Activated T-helper 1 cell treated with anti-CD3 and anti-CD28 coated beads, Interleukin-12 subunit alpha, Interleukin-12 subunit beta, Interleukin-2, Interleukin-4 antibody, amounts not matched to agents 30 ng/mL and 10 ng/mL and 1 ng/mL, durations not matched to agents 14 hours and 24 hours and 36 hours (primary cell): ENCODE measurements at regions not wholly inside any gene's neighbourhood (a gene's known extent, or its start where the extent isn't known, plus 50 kb on each side); places are given as distances from the start of the nearest gene placed in this dataset.

Source experiments
- DNase-seq: peaks from one replicate; pipeline ENCODE4 v3.0.0; 2021; ENCODE audit warnings: low spot score
- H3K27ac Mint-ChIP-seq: one replicate; pipeline ENCODE4 v1.8.0; 2021; ENCODE audit warnings: mild to moderate bottlenecking, mixed read lengths
- H3K27me3 Mint-ChIP-seq: one replicate; pipeline ENCODE4 v1.8.0; 2022; ENCODE audit warnings: mild to moderate bottlenecking, moderate library complexity, mixed read lengths; ENCODE audit not compliant: insufficient read depth
- H3K36me3 Mint-ChIP-seq: one replicate; pipeline ENCODE4 v1.8.0; 2021; ENCODE audit warnings: low read depth, mixed read lengths
- H3K4me1 Mint-ChIP-seq: one replicate; pipeline ENCODE4 v1.8.0; 2021; ENCODE audit warnings: low read depth, mixed read lengths
- H3K4me3 Mint-ChIP-seq: one replicate; pipeline ENCODE4 v1.8.0; 2021; ENCODE audit warnings: mild to moderate bottlenecking, moderate library complexity, mixed read lengths
- H3K9me3 Mint-ChIP-seq: one replicate; pipeline ENCODE4 v1.8.0; 2021; ENCODE audit warnings: mixed read lengths
- intact Hi-C: fragments of 100-400 bp; cut with micrococcal nuclease; formaldehyde crosslinking; loops from one replicate; pipeline ENCODE4 v1.15.1; 2024

DNA sequence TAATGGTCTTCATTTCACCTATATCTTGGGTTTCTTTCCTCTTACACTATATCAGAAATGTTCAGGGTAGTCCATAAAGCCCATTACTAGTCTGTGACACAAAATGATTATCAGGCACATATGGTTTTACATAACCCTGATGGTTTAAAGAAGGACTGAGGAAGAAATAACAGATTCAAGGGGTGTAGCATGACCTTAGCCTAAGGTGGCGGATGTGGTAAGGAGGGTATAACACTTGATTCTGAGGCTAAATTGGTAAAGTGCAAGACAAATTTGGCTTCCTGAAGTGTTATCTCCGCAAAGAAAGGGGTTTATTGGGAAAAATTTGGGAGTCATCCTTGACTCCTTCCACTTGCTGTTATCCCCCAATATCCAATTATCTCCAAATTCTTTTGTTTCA, 388.2 kb upstream of the RPS23 start:
- Mint-ChIP-seq H3K36me3 (no peaks in the 10 kb centered on the region), H3K4me3 (no peak overlapping the region), H3K27me3 (peaks cover 2% of the 10 kb centered on the region), H3K9me3 (peaks cover 4% of the 10 kb centered on the region), H3K4me1 (peaks cover 26% of the 10 kb centered on the region), H3K27ac (no peak overlapping the region)
- intact Hi-C loops, result no loop called here
- no peak for DNase-seq

DNA sequence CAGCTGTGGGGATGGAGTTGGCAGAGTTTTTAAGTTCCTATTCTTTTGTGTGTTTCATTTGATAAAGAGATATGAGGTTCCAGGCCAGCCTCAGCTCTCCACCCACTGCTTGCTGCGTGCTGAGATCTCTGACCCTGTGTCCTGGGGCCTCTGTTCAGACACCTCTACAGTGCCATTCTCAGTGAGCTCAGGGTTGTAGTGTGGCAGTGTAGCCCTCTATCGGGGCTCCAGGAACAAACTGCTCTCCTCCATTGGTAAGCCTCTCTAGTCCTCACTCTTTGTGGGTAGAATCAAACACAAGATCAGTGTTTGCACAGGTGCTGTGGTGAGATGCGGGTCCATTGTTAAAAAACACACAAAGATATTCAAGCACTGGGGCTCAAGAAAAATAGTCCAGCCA, 386.6 kb upstream of the RPS23 start:
- Mint-ChIP-seq H3K9me3 (no peaks in the 10 kb centered on the region), H3K27me3 (peaks cover 2% of the 10 kb centered on the region), H3K27ac (no peak overlapping the region), H3K4me1 (peaks cover 10% of the 10 kb centered on the region), H3K36me3 (no peaks in the 10 kb centered on the region), H3K4me3 (no peak overlapping the region)
- intact Hi-C loops, result no loop called here
- no peak for DNase-seq

DNA sequence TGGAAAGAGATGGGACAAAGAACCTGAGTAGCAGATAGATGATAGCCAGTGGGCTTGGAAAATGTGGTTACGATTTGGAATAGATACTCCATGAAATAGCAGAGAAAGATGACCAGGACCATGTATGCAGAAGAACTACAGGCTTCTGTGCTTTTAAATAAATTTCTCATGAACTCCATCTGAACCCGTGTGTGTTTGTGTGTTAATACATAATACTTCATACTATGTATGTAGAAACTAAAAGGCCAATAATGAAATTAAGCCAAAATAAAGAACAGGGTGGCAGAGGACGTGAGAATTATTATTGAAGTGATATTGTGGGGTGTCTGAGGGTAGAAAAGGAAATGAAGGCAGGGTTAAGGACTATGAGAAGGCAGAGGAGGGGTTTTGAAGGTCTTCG, 385.1 kb upstream of the RPS23 start:
- intact Hi-C loops, result no loop called here
- H3K27ac Mint-ChIP-seq, result no peak overlapping the region
- H3K36me3 Mint-ChIP-seq, result no peaks in the 10 kb centered on the region
- H3K4me3 Mint-ChIP-seq, result no peak overlapping the region
- no peak for DNase-seq
- H3K4me1 Mint-ChIP-seq, result peaks cover 6% of the 10 kb centered on the region
- H3K27me3 Mint-ChIP-seq, result peaks cover 2% of the 10 kb centered on the region
- H3K9me3 Mint-ChIP-seq, result no peaks in the 10 kb centered on the region

DNA sequence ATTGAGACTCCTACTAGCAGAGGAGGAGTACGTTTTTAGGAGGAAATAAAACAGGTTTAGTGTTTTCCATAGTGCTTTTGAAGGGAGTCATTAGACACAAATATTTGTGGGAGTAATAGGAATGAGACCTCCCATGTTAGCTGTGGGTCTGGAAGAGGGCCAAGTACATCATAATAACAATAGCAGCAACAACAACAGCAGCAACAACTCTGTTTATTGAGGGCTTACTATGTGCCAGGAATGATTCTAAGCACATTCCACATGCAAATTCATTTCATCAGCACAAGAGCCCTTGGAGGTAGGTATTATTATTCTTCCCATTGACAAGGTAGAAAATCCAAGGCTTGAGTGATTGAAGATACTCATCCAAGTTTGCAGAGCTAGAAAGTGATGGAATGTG, 384.2 kb upstream of the RPS23 start:
- no peaks in the 10 kb centered on the region for H3K36me3 Mint-ChIP-seq
- intact Hi-C loops, result no loop called here
- H3K9me3 Mint-ChIP-seq, result no peaks in the 10 kb centered on the region
- H3K4me3 Mint-ChIP-seq, result no peak overlapping the region
- no peak overlapping the region for H3K27ac Mint-ChIP-seq
- peaks cover 2% of the 10 kb centered on the region for H3K27me3 Mint-ChIP-seq
- peaks cover 6% of the 10 kb centered on the region for H3K4me1 Mint-ChIP-seq
- DNase-seq, result no peak

DNA sequence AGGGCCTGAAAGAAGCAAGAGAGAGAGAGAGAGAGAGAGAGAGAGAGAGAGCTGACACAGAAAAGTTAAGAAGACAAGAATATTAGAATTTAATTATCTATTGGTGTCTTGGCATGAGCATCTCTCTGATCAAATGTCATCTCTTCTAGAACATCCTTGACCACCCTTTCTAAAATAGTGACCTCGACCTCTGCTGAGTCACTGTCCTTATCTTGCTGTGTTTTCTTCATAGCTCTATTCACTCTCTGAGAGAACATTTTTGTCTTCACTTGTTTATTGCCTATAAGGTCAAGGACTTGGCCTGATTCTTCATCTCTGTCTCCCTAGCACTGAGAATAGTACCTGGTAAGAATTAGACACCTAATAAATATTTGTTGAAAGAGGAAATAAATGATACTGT, 383.8 kb upstream of the RPS23 start:
- H3K9me3 Mint-ChIP-seq, result no peaks in the 10 kb centered on the region
- H3K4me3 Mint-ChIP-seq, result no peak overlapping the region
- no peak for DNase-seq
- intact Hi-C loops, result no loop called here
- no peaks in the 10 kb centered on the region for H3K36me3 Mint-ChIP-seq
- H3K4me1 Mint-ChIP-seq, result peaks cover 6% of the 10 kb centered on the region
- peaks cover 2% of the 10 kb centered on the region for H3K27me3 Mint-ChIP-seq
- H3K27ac Mint-ChIP-seq, result no peak overlapping the region

DNA sequence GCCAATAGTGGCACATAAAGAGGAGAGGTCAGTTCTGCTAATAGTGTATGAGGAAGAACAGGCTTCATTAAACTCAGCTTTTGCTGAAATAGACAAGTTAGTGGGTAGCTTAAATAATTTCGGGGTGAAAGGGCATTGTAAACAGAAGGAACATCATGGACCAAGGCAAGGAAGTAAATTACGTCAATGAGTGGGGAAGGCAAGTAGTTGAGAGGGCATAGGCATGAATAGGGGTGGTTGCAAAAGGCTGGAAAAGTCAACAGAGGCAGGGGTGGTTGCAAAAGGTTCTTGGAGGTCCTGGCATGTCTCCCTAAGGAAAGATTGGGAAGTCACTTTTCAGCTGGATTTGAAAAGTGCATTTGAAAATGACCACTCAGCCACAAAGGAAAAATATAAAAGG, 383.3 kb upstream of the RPS23 start:
- Mint-ChIP-seq H3K9me3 (no peaks in the 10 kb centered on the region), H3K36me3 (no peaks in the 10 kb centered on the region), H3K27me3 (peaks cover 5% of the 10 kb centered on the region), H3K4me3 (no peak overlapping the region), H3K27ac (no peak overlapping the region), H3K4me1 (peaks cover 6% of the 10 kb centered on the region)
- no peak for DNase-seq
- intact Hi-C loops, result no loop called here

DNA sequence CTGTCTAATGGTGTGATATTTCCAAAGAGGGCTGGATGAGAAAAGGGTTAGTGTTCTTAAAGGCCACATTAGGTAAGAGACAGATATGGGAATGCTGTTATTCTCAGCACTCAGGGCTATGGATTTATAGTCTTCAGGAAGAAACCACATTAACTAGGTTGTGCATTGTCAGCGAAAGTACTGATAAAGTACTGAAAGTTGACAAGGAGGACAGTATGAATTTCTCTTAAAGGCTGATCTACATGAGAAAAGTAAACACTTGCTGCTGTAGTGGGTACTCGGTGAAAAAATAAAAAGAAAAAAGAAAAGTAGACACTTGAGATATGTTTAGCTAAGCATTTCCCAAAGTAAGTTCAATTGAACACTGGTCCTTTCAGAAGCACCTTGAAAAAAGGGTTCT, 381.0 kb upstream of the RPS23 start:
- Mint-ChIP-seq H3K27me3 (peaks cover 3% of the 10 kb centered on the region), H3K9me3 (no peaks in the 10 kb centered on the region), H3K27ac (no peak overlapping the region), H3K36me3 (no peaks in the 10 kb centered on the region), H3K4me1 (no peaks in the 10 kb centered on the region), H3K4me3 (no peak overlapping the region)
- no peak for DNase-seq
- intact Hi-C loops, result no loop called here

DNA sequence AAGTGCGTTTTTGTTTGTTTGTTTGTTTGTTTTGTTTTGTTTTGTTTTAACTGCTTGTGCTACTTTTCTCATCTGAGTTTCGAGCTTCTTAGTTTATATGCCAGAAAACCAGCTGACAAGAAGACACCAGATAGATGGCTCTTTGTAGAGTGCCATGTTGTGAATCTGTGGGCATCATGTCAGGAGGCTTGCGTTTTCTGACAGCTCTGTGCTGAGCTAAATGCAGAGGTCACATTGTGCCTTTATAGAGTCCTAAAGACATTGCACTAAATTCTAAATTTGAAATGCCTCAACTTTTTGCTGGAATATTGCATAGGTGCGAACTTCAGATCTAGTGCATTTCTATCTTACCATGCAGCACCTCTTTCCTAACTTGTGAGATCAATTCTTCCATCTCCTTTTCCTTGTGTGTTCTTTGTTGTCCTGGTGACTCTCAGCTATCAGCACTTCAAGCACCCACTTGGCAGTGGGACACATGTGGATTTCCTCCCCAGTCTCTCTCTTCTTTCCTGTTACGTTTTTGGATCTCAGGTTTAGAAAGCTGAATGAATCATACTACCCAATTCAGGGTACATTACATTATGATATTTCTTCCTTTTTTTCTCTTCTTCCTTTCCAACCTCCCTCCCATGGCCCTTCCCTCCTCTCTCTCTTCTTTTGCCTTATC, 379.0 kb upstream of the RPS23 start:
- no peak for DNase-seq
- H3K27me3 Mint-ChIP-seq, result peaks cover 3% of the 10 kb centered on the region
- no peaks in the 10 kb centered on the region for H3K4me1 Mint-ChIP-seq
- intact Hi-C loops, result no loop called here
- H3K27ac Mint-ChIP-seq, result no peak overlapping the region
- H3K4me3 Mint-ChIP-seq, result no peak overlapping the region
- no peaks in the 10 kb centered on the region for H3K9me3 Mint-ChIP-seq
- H3K36me3 Mint-ChIP-seq, result no peaks in the 10 kb centered on the region

DNA sequence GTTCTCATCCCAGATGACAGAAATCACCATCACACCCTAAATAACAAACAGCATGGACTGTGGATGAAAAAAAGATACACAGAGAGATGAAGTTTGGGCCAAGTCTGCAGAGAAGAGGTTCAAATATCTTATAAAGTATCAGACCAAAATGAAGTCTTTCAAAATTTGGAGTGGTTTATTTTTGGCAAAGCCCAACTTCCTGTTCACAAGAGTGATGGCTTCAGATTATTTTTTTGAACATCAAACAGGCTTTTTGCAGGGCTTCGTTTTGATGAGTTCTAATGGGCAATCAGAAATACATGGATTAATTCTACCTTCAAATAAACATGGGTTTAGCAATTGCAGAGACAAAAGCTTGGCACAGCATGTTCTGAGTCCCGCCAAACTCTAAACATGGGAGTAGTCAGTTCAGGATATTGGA, 378.2 kb upstream of the RPS23 start:
- Mint-ChIP-seq H3K9me3 (no peaks in the 10 kb centered on the region), H3K27me3 (peaks cover 3% of the 10 kb centered on the region), H3K4me1 (no peaks in the 10 kb centered on the region), H3K4me3 (no peak overlapping the region), H3K36me3 (no peaks in the 10 kb centered on the region), H3K27ac (no peak overlapping the region)
- intact Hi-C loops, result no loop called here
- DNase-seq, result no peak

DNA sequence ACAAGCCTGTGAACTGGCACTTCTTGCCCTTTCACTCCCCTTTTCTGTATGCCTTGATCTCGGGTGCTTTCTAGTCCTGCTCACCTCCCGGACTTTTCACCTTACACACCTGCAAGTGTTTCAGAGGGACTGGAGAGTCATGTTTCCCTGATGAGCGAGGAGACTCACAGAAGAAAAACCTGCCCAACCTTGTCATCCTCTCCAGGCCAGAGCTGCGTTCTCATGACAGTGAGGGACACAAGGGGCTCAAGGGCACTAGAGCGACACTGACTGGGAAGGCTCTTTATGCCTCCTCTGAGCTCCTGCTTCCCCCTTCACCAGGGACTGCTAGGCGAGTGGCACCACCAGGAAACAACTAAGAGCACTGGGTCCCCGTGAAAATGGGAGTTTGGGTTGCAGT, 376.9 kb upstream of the RPS23 start:
- Mint-ChIP-seq H3K36me3 (no peaks in the 10 kb centered on the region), H3K27ac (no peak overlapping the region), H3K27me3 (peaks cover 6% of the 10 kb centered on the region), H3K9me3 (no peaks in the 10 kb centered on the region), H3K4me1 (no peaks in the 10 kb centered on the region), H3K4me3 (no peak overlapping the region)
- intact Hi-C loops, result no loop called here
- DNase-seq, result no peak

DNA sequence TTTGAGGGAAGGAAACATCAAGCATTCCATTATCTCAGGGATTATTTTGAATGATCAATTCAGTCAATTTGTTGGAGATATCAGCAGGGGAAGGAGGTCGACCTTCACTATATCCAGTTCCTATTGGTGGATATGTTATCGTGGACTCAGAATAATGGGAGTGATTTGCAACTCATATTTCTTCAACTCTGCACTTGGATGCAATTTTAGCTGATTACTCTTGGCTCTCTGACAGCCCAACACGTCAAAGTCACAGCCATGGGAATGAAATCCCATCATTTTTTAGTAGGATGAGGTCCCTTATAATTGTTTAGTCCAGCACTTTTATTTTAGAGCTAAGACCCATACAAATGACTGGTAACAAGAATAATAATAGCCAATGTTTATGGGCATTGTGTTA, 371.8 kb upstream of the RPS23 start:
- Mint-ChIP-seq H3K27me3 (peaks cover 6% of the 10 kb centered on the region), H3K9me3 (no peaks in the 10 kb centered on the region), H3K4me3 (no peak overlapping the region), H3K36me3 (no peaks in the 10 kb centered on the region), H3K4me1 (no peaks in the 10 kb centered on the region), H3K27ac (no peak overlapping the region)
- intact Hi-C loops, result loop anchor here (10.0 kb wide), 1 partner anchor 255 kb away; no protein-coding TSS in a partner anchor
- DNase-seq, result no peak

DNA sequence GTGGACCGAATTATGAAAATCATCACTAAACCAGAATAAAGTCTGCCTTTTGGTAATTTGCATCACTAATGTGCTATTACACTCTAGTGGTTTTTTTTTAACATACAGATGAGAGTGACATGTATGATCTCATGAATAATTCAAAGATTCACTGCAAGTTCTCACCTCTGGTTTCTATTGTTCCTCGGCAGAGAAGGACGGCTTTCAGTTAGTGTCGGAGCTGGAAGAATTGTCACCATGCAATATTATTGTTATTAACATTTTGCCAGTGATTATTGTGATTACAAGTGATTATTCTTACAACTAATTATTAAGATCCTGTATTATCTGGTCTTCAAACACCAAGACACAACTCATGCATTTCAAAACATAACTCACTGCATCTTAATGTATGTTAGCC, 366.6 kb upstream of the RPS23 start:
- peaks cover 11% of the 10 kb centered on the region for H3K4me1 Mint-ChIP-seq
- H3K9me3 Mint-ChIP-seq, result no peaks in the 10 kb centered on the region
- no peak overlapping the region for H3K27ac Mint-ChIP-seq
- H3K4me3 Mint-ChIP-seq, result no peak overlapping the region
- peaks cover 4% of the 10 kb centered on the region for H3K27me3 Mint-ChIP-seq
- intact Hi-C loops, result loop anchor here (5.0 to 10.0 kb wide), 2 partner anchors 260 to 433 kb away; partner anchors contain the start of genes TMEM167A and XRCC4
- no peaks in the 10 kb centered on the region for H3K36me3 Mint-ChIP-seq
- no peak for DNase-seq

DNA sequence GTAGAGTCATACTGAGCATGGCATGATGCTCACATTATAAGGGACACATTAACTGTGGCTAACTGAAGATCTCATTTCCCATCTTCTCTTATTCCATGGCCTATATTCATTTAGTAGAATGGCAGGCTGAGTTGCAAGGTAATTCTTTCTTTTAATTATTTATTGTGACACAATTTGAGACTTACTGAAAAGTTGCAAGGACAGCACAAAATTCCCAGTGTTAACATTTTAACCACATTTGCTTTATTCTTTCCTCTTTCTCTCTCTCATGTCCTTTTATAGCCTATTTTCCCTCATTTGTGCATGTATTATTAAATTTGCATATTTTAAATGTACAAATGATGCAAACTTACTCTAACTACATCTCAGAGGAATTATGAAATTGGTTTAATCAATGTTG, 366.1 kb upstream of the RPS23 start:
- H3K27me3 Mint-ChIP-seq, result peaks cover 4% of the 10 kb centered on the region
- no peak overlapping the region for H3K4me3 Mint-ChIP-seq
- H3K27ac Mint-ChIP-seq, result no peak overlapping the region
- H3K36me3 Mint-ChIP-seq, result no peaks in the 10 kb centered on the region
- intact Hi-C loops, result loop anchor here (5.0 to 10.0 kb wide), 2 partner anchors 261 to 433 kb away; partner anchors contain the start of genes TMEM167A and XRCC4
- no peaks in the 10 kb centered on the region for H3K9me3 Mint-ChIP-seq
- no peak for DNase-seq
- H3K4me1 Mint-ChIP-seq, result peaks cover 15% of the 10 kb centered on the region

DNA sequence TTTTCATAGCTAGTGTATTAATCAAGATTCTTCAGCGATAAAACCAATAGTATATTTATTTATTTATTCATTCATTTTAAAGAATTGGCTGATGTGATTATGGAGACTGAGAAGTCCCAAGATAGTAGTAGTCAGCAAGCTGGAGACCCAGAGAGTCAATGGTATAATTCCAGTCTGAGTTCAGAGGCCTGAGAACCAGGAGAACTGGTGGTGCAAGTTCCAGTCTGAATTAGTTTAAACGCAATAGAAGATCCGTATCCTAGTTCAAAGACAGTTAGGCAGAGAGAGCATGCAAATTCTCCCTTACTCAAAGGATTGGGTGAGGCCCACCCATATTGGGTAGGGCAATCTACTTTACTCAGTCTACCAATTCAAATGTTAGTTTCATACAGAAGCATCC, 364.2 kb upstream of the RPS23 start:
- DNase-seq, result no peak
- peaks cover 19% of the 10 kb centered on the region for H3K4me1 Mint-ChIP-seq
- no peak overlapping the region for H3K4me3 Mint-ChIP-seq
- H3K27me3 Mint-ChIP-seq, result peaks cover 2% of the 10 kb centered on the region
- intact Hi-C loops, result loop anchor here (5.0 to 10.0 kb wide), 2 partner anchors 262 to 435 kb away; partner anchors contain the start of genes TMEM167A and XRCC4
- H3K36me3 Mint-ChIP-seq, result no peaks in the 10 kb centered on the region
- H3K9me3 Mint-ChIP-seq, result no peaks in the 10 kb centered on the region
- H3K27ac Mint-ChIP-seq, result no peak overlapping the region
